Spleen (tissue), 11 donors: ENCODE measurements at regions not wholly inside any gene's neighbourhood (a gene's known extent, or its start where the extent isn't known, plus 50 kb on each side); places are given as distances from the start of the nearest gene placed in this dataset.

ENCODE experiments used
- DNase-seq: peaks from one replicate; pipeline ENCODE4 v3.0.0-alpha.2; 2020
- H3K27ac ChIP-seq, 8 donors: fragments of 200-600 bp; sonication (generic) in 7 of 8; 1 replicate in 4 of 8; 2 replicates in 4 of 8; pipeline versions ENCODE4 v1.5.0 to v1.8.0; 2016 to 2021; ENCODE audit warnings: inconsistent platforms in 4 of 8, mild to moderate bottlenecking in 4 of 8, moderate library complexity in 1 of 8
- H3K27me3 ChIP-seq, 7 donors: fragments of 200-600 bp; sonication (generic) in 6 of 7; replicated peaks in 1 of 7; 1 replicate in 4 of 7; 2 replicates in 3 of 7; pipeline versions ENCODE4 v1.5.0 to v1.8.0; 2016 to 2021; ENCODE audit warnings: inconsistent platforms in 3 of 7, mild to moderate bottlenecking in 1 of 7
- H3K36me3 ChIP-seq, 6 donors: fragments of 200-600 bp; sonication (generic) in 5 of 6; 1 replicate in 4 of 6; 2 replicates in 2 of 6; pipeline versions ENCODE4 v1.5.0 to v1.8.0; 2016 to 2021; ENCODE audit warnings: inconsistent platforms in 2 of 6
- H3K4me1 ChIP-seq, 6 donors: fragments of 200-600 bp; sonication (generic) in 5 of 6; 1 replicate in 3 of 6; 2 replicates in 3 of 6; pipeline versions ENCODE4 v1.5.0 to v1.8.0; 2016 to 2021; ENCODE audit warnings: inconsistent platforms in 3 of 6
- H3K4me3 ChIP-seq, 8 donors: fragments of 200-600 bp; sonication (generic) in 7 of 8; 1 replicate in 4 of 8; 2 replicates in 4 of 8; pipeline versions ENCODE4 v1.5.0 to v1.8.0; 2016 to 2021; ENCODE audit warnings: inconsistent platforms in 4 of 8, mild to moderate bottlenecking in 4 of 8, moderate library complexity in 2 of 8
- H3K9me3 ChIP-seq, 8 donors: fragments of 200-600 bp; sonication (generic) in 7 of 8; 1 replicate in 4 of 8; 2 replicates in 4 of 8; pipeline versions ENCODE4 v1.5.0 to v1.8.0; 2016 to 2021; ENCODE audit warnings: inconsistent platforms in 4 of 8
- CTCF ChIP-seq, 11 experiments: fragments of 200-600 bp in 7 of 11; fragments of 450-650 bp in 4 of 11; sonication (generic) in 4 of 11; IDR thresholded peaks in 8 of 11; conservative IDR thresholded peaks in 3 of 11; 1 replicate in 7 of 11; 2 replicates in 4 of 11; pipeline versions ENCODE4 v1.4.0 to v1.8.0; 2016 to 2021; ENCODE audit warnings: antibody characterized with exemption in 11 of 11, inconsistent platforms in 4 of 11, mild to moderate bottlenecking in 1 of 11
- POLR2A ChIP-seq, 3 donors: fragments of 450-650 bp; IDR thresholded peaks; one replicate each; pipeline ENCODE4 v1.5.1; 2017; ENCODE audit warnings: antibody characterized with exemption in 3 of 3, mild to moderate bottlenecking in 1 of 3
- POLR2AphosphoS5 ChIP-seq, 3 donors: sonication (generic); formaldehyde crosslinking; IDR thresholded peaks; one replicate each; pipeline ENCODE4 v1.5.1; 2017; ENCODE audit warnings: antibody characterized with exemption in 3 of 3
- WGBS, 5 donors: extraction: QIAGEN DNeasy Blood & Tissue Kit in 3 of 5; methylation state at CpG; one replicate each; pipeline versions ENCODE4 v1.1.5 to v1.1.7; 2013 to 2018; 5-methylcytosine and 5-hydroxymethylcytosine counted together
- intact Hi-C: fragments of 100-400 bp; cut with DNase I; formaldehyde crosslinking; loops from one replicate; pipeline ENCODE4 v1.15.0; 2023; ENCODE audit warnings: low total_unique reads
- donor health status: healthy with polysubstance abuse.
- donor health status: DM: no; HTN: no; CAD: no; lungs with moderate emphysema.
- donor health status: DM: no; HTN: no; CAD: no.
- donor health status: Bipolar disorder and iron deficiency.
- donor health status: healthy.
- donor health status: DM: no; HTN: no; CAD: no.
- donor health status: DM: yes; HTN: yes; CAD: no.

GRCh38 chr5:120954255-120954654, 490.2 kb downstream of the PRR16 start:
- TF ChIP-seq POLR2A (IDR thresholded peaks at IDR 0.05) = no peak

GRCh38 chr5:120955795-120956194, 491.7 kb downstream of the PRR16 start:
- Histone ChIP-seq H3K36me3 (no peaks in the 10 kb centered on the region), H3K27me3 (no peaks in the 10 kb centered on the region), H3K9me3 (peaks cover 0 to 60% (median 38%) of the 10 kb centered on the region in 8 donors), H3K4me3 (no peak overlapping the region), H3K27ac (no peak overlapping the region), H3K4me1 (no peaks in the 10 kb centered on the region)
- intact Hi-C loops = no loop called here
- no peak for DNase-seq
- TF ChIP-seq POLR2AphosphoS5 (IDR thresholded peaks at IDR 0.05) (no peak), POLR2A (IDR thresholded peaks at IDR 0.05) (no peak), CTCF (IDR thresholded peaks at IDR 0.05 in 8 of 11, conservative IDR thresholded peaks at IDR 0.05 in 3 of 11) (no peak)

More at GRCh38 chr5:120954255-120954654, 490.2 kb downstream of the PRR16 start:
- Histone ChIP-seq H3K27me3 (no peaks in the 10 kb centered on the region), H3K4me1 (no peaks in the 10 kb centered on the region), H3K27ac (no peak overlapping the region), H3K9me3 (peaks cover 0 to 67% (median 41%) of the 10 kb centered on the region in 8 donors), H3K36me3 (no peaks in the 10 kb centered on the region), H3K4me3 (no peak overlapping the region)
- no peak for DNase-seq
- intact Hi-C loops = no loop called here

- H3K27me3 ChIP-seq = no peaks in the 10 kb centered on the region
- WGBS, 5 donors = 75 to 85% (median 81%) methylated on average over 7 of the region's 7 CpGs
- no peak overlapping the region for H3K4me3 ChIP-seq
- no peak for TF ChIP-seq CTCF (IDR thresholded peaks at IDR 0.05 in 8 of 11, conservative IDR thresholded peaks at IDR 0.05 in 3 of 11)
- TF ChIP-seq POLR2A (IDR thresholded peaks at IDR 0.05) = no peak
- TF ChIP-seq POLR2AphosphoS5 (IDR thresholded peaks at IDR 0.05) = no peak
- intact Hi-C loops = no loop called here
- H3K36me3 ChIP-seq = no peaks in the 10 kb centered on the region
- no peak for DNase-seq
- H3K4me1 ChIP-seq = no peaks in the 10 kb centered on the region
- H3K9me3 ChIP-seq = peaks cover 0 to 32% (median 9%) of the 10 kb centered on the region in 8 donors
- no peak overlapping the region for H3K27ac ChIP-seq
These were observed 494.9 kb downstream of the PRR16 start for GRCh38 chr5:120958877-120959485.

- Histone ChIP-seq H3K9me3 (peaks cover 0 to 19% (median 4%) of the 10 kb centered on the region in 8 donors), H3K4me3 (no peak overlapping the region), H3K27ac (no peak overlapping the region), H3K4me1 (no peaks in the 10 kb centered on the region), H3K27me3 (no peaks in the 10 kb centered on the region), H3K36me3 (no peaks in the 10 kb centered on the region)
- intact Hi-C loops = no loop called here
- WGBS, 5 donors = 71 to 100% (median 87%) methylated on average over 1 of the region's 1 CpG
- TF ChIP-seq POLR2AphosphoS5 (IDR thresholded peaks at IDR 0.05) = no peak
- no peak for TF ChIP-seq CTCF (IDR thresholded peaks at IDR 0.05 in 8 of 11, conservative IDR thresholded peaks at IDR 0.05 in 3 of 11)
- TF ChIP-seq POLR2A (IDR thresholded peaks at IDR 0.05) = no peak
- DNase-seq = peak; percentile 51
These were observed 496.4 kb downstream of the PRR16 start for GRCh38 chr5:120960510-120960909.

GRCh38 chr5:120967366-120967765, 503.3 kb downstream of the PRR16 start:
- no peak for DNase-seq
- intact Hi-C loops = no loop called here
- H3K27ac ChIP-seq = no peak overlapping the region
- no peaks in the 10 kb centered on the region for H3K36me3 ChIP-seq
- no peaks in the 10 kb centered on the region for H3K27me3 ChIP-seq
- TF ChIP-seq POLR2AphosphoS5 (IDR thresholded peaks at IDR 0.05) = no peak
- TF ChIP-seq POLR2A (IDR thresholded peaks at IDR 0.05) = no peak
- no peak for TF ChIP-seq CTCF (IDR thresholded peaks at IDR 0.05 in 8 of 11, conservative IDR thresholded peaks at IDR 0.05 in 3 of 11)
- H3K4me1 ChIP-seq = no peaks in the 10 kb centered on the region
- H3K9me3 ChIP-seq = peaks cover 0 to 21% (median 7%) of the 10 kb centered on the region in 8 donors
- H3K4me3 ChIP-seq = no peak overlapping the region
